ENCODE measurements at regions not wholly inside any gene's neighbourhood (a gene's known extent, or its start where the extent isn't known, plus 50 kb on each side); places are given as distances from the start of the nearest gene placed in this dataset.
"Not testable (repeated sequence)": the region's sequence is repeated elsewhere in the genome, so short reads cannot be mapped to it uniquely, and the experiment has no call there.

DNA sequence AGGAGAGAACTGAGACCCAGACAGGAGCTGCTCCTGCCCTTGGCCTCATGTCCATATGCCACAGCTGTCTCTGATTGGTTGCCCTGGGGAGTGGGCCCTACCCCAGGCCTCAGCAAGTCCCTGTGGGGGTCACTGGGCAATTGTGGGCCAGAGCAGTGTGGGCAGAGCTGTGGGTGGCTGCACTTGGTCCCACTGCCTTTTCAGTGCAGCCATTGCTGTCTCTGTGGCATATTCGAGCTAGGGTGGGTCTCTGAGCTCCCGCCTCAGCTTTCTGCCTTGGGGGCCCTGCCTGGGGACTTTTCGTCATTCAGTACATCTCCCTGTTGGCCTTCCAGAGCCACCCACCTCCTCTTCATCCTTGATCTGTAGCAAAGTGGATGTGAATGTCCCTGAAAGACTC, 69.8 kb upstream of the LRPAP1 start:
- Histone ChIP-seq H3K36me3 (no peaks in the 10 kb centered on the region), H3K4me1 (no peaks in the 10 kb centered on the region), H3K27me3 (peaks cover 52% of the 10 kb centered on the region), H3K9me3 (peaks cover 0 to 12% (median 0%) of the 10 kb centered on the region in 3 donors), H3K4me3 (no peak overlapping the region), H3K27ac (no peak overlapping the region)
- ATAC-seq: no peak
- no CpG with 5 or more reads among the region's 3 CpGs for WGBS, 2 donors (ENCODE audit: low coverage in 1 of 2)
- no peak for TF ChIP-seq POLR2AphosphoS5 (IDR thresholded peaks at IDR 0.05)
- TF ChIP-seq EP300 (IDR thresholded peaks at IDR 0.05): no peak
- TF ChIP-seq, protein P1, sequence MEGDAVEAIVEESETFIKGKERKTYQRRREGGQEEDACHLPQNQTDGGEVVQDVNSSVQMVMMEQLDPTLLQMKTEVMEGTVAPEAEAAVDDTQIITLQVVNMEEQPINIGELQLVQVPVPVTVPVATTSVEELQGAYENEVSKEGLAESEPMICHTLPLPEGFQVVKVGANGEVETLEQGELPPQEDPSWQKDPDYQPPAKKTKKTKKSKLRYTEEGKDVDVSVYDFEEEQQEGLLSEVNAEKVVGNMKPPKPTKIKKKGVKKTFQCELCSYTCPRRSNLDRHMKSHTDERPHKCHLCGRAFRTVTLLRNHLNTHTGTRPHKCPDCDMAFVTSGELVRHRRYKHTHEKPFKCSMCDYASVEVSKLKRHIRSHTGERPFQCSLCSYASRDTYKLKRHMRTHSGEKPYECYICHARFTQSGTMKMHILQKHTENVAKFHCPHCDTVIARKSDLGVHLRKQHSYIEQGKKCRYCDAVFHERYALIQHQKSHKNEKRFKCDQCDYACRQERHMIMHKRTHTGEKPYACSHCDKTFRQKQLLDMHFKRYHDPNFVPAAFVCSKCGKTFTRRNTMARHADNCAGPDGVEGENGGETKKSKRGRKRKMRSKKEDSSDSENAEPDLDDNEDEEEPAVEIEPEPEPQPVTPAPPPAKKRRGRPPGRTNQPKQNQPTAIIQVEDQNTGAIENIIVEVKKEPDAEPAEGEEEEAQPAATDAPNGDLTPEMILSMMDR (IDR thresholded peaks at IDR 0.05): no peak
- TF ChIP-seq POLR2A (IDR thresholded peaks at IDR 0.05): no peak

DNA sequence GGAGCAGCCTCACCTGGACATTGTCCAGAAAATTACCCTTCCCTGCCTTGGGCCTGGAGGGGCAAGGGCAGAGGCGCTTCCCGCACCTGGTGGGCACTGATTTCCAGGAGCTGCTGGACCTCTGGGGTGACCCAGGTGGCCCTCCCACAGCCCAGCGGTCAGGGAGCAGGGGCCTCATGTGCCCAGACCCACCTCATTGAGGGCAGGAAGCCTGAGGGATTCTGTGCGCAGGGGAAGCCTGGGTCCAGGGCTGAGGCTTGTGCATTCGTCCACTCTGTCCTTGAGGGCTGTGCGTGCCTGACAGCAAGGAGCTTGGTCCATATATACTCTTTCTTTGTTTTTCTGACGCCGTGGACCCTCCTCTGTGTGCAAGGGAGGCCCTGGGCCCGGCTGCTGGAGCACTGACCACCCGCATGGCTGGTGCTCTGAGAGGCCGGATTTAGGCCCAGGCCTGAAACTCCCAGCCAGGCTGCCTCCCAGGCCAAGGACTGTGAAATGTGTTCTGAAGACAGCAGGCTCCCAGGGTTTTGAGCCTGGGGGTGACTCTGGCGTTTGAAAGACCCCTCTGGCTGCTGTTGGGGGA, 69.0 kb upstream of the LRPAP1 start:
- not testable (repeated sequence) for ATAC-seq, H3K4me1 ChIP-seq, H3K4me3 ChIP-seq, H3K36me3 ChIP-seq, H3K27ac ChIP-seq
- Histone ChIP-seq H3K27me3 (peaks cover 60% of the 10 kb centered on the region), H3K9me3 (peaks cover 0 to 12% (median 0%) of the 10 kb centered on the region in 3 donors)
- WGBS, 2 donors (ENCODE audit: low coverage in 1 of 2): no CpG with 5 or more reads among the region's 12 CpGs

DNA sequence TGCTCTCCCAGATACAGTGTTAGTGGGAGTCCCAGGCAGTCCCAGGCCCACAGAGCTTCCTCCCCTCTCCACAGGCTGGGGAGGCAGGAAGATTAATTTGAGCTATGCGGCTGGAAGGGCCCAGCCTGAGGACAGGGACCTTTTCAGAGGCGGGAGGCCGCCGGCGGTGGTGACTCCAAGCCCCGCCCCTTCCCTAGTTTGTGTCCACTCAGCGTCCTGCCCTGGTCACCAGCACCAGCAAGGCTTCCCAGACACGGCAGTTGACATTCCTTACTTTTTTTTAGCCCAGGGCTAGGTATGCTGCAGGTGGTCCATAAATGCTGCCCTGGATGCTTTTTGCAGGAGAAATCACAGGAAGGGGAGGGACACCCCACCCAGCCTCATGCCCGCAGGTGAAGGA, 67.7 kb upstream of the LRPAP1 start:
- H3K27me3 ChIP-seq: peaks cover 61% of the 10 kb centered on the region
- peaks cover 0 to 12% (median 0%) of the 10 kb centered on the region in 3 donors for H3K9me3 ChIP-seq
- no peaks in the 10 kb centered on the region for H3K4me1 ChIP-seq
- H3K36me3 ChIP-seq: no peaks in the 10 kb centered on the region
- no peak overlapping the region for H3K27ac ChIP-seq
- no peak overlapping the region for H3K4me3 ChIP-seq
- TF ChIP-seq POLR2A (IDR thresholded peaks at IDR 0.05) (no peak), EP300 (IDR thresholded peaks at IDR 0.05) (no peak), POLR2AphosphoS5 (IDR thresholded peaks at IDR 0.05) (no peak)
- TF ChIP-seq, protein P1 (IDR thresholded peaks at IDR 0.05): no peak
- WGBS, 2 donors (ENCODE audit: low coverage in 1 of 2): 27% methylated on average over 5 of the region's 9 CpGs; no CpG with 5 or more reads in 1 of the 2 donors
- no peak for ATAC-seq

DNA sequence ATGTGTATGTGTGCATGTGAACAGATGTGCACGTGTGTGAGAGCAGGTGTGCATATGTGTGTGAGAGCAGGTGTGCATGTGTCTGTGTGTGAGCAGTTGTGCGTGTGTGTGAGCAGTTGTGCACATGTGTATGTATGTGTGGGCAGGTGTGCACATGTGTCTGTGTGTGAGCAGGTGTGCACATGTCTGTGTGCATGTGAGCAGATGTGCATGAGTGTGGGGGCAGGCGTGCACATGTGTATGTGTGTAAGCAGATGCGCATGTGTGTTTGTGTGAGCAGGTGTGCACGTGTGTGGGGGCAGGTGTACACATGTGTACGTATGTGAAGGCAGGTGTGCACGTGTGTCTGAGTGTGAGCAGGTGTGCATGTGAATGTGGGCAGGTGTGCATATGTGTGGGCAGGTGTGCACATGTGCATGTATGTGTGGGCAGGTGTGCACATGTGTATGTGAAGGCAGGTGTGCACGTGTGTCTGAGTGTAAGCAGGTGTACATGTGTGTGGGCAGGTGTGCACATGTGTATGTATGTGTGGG, 66.5 kb upstream of the LRPAP1 start:
- 52 to 83% methylated on average over 7 to 8 of the region's 8 CpGs for WGBS, 2 donors (ENCODE audit: low coverage in 1 of 2)
- no peak overlapping the region for H3K27ac ChIP-seq
- no peaks in the 10 kb centered on the region for H3K36me3 ChIP-seq
- H3K9me3 ChIP-seq: peaks cover 0 to 12% (median 0%) of the 10 kb centered on the region in 3 donors
- no peaks in the 10 kb centered on the region for H3K4me1 ChIP-seq
- peaks cover 58% of the 10 kb centered on the region for H3K27me3 ChIP-seq
- no peak overlapping the region for H3K4me3 ChIP-seq
- ATAC-seq: no peak
- TF ChIP-seq EP300 (IDR thresholded peaks at IDR 0.05) (no peak), POLR2A (IDR thresholded peaks at IDR 0.05) (no peak), POLR2AphosphoS5 (IDR thresholded peaks at IDR 0.05) (no peak)
- TF ChIP-seq, protein P1 (IDR thresholded peaks at IDR 0.05): no peak

DNA sequence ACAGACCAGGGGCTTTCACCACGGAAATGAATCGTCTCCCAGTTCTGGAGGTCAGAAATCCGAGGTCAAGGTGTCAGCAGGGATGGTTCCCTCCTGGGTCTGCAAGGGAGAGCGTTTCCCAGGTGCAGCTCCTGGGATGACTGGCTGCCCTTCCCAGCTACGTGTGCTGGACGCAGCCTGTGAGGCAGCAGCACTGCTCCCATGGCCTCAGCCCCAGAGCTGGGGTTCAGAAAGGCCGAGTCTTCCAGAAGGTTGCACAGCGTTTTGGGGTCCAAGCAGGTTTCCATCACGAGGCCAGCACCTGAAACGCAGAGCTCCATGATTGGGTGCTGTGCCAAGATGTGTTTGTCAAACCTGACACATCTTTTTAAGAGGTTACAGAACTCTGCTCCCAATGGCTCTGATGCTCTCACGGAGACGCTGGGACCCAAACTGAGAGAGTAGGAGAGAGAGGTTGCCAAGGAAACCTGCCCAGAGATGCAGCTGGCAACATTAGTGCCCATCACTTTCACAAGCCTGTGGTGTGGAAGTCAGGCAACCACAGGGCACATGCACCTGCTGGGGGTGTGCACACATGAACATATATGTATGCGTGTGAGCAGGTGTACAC, 65.8 kb upstream of the LRPAP1 start:
- H3K4me3 ChIP-seq, H3K36me3 ChIP-seq, H3K4me1 ChIP-seq, ATAC-seq, H3K27ac ChIP-seq: not testable (repeated sequence)
- H3K9me3 ChIP-seq: peaks cover 0 to 12% (median 0%) of the 10 kb centered on the region in 3 donors
- no CpG with 5 or more reads among the region's 13 CpGs for WGBS, 2 donors (ENCODE audit: low coverage in 1 of 2)
- H3K27me3 ChIP-seq: peaks cover 60% of the 10 kb centered on the region

DNA sequence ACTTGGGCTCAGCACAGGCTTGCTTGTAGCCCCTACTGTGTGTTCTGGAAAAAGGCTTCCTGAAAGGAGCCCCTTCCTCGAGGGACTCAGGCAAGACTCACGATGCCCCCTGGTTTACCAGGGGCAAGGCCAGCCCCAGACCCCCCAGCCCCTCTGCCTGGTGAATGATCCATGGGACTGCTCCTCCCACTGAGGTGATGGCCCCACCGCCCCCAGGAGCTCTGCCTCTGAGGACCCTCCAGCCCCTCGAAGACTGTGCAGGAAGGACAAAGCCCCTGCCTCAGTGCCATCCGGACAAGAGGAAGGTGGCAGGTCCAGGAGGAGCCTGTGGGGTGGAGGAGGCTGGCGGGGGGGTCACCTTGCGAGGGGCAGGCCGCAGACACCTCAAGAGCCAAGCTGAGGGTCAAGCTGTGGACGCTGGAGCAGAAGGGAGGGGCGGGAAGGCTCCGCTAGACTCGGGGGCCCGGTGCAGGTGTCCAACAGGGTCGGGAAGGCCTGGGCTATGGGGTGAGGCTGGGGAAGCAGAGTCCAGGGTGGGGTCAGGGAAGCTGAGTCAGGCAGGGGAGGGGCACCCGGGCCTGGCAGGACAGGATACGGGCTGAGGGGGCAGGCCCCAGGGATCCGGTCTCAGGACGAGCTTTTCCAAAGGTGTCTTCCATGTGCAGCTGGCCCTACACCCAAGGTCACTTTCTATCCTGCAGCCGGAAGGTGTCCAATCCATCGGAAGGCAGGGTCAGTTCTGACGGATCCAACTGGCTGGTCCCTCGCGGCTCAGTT, 64.9 kb upstream of the LRPAP1 start:
- H3K4me1 ChIP-seq, H3K4me3 ChIP-seq, H3K9me3 ChIP-seq, H3K36me3 ChIP-seq, H3K27ac ChIP-seq: not testable (repeated sequence)
- peak; percentile 39 for ATAC-seq
- peaks cover 51% of the 10 kb centered on the region for H3K27me3 ChIP-seq
- WGBS, 2 donors (ENCODE audit: low coverage in 1 of 2): 52% methylated on average over 8 of the region's 23 CpGs; no CpG with 5 or more reads in 1 of the 2 donors

DNA sequence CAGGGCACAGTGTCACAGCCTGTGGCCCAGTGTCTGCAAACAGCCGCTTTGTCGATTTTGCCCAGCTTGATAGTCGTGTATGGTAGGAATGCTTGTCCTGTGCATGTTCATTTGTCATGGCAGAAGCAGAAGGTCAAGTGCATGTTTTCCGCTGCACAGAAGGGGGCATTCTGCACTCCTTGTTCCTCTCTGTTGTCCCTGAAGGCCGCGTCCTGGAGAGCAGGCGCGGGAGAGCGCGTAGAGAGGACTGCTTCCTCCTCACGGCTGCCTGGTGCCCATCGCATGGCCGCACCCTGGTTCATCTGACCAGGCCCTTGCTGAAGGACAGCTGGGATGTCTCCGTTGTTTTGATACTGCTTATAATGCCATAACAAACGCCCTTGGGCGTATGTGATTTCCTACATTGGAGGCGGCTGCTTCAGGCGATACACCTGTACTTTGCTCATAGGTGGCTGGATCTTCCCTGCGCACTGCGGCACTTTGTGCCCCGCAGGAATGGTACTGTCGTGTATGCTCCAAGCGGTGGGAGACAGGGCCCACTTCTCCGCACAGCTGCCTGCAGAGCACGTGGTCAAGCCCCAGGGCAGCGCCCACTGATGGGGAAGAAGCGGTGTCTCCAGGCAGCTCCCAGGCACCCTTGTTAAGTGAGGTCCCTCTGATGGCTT, 63.5 kb upstream of the LRPAP1 start:
- H3K9me3 ChIP-seq, H3K4me3 ChIP-seq, H3K36me3 ChIP-seq, ATAC-seq, H3K27ac ChIP-seq, H3K4me1 ChIP-seq: not testable (repeated sequence)
- H3K27me3 ChIP-seq: peaks cover 39% of the 10 kb centered on the region
- 60 to 100% methylated on average over 1 to 3 of the region's 27 CpGs for WGBS, 2 donors (ENCODE audit: low coverage in 1 of 2)

DNA sequence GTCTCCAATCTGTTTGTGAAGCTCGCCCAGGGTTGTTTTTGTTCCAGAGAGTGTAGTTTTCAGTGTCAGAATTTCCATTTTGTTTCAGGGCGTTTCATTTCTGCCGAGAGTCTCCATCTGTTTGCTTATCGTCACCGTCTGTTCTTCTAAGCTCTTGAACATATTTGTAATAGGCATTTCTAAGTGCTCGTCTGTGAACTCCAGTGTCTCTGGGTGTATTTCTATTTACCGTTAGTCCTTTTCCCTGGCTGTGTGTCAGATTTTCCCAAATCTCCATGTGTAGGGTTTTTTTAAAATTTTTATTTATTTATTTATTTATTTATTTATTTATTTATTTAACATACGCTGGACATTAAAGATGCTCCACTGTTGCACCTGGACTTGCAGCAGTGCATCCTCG, 62.5 kb upstream of the LRPAP1 start:
- H3K4me1 ChIP-seq, H3K4me3 ChIP-seq, H3K27ac ChIP-seq, H3K36me3 ChIP-seq, ATAC-seq, H3K9me3 ChIP-seq: not testable (repeated sequence)
- peaks cover 39% of the 10 kb centered on the region for H3K27me3 ChIP-seq
- 55 to 92% methylated on average over 6 to 8 of the region's 9 CpGs for WGBS, 2 donors (ENCODE audit: low coverage in 1 of 2)

Measured in gastroesophageal sphincter (tissue), 4 donors.